GM21723 (cell line): ENCODE measurements at regions not wholly inside any gene's neighbourhood (a gene's known extent, or its start where the extent isn't known, plus 50 kb on each side); places are given as distances from the start of the nearest gene placed in this dataset.
"Not testable (repeated sequence)": the region's sequence is repeated elsewhere in the genome, so short reads cannot be mapped to it uniquely, and the experiment has no call there.

ENCODE experiments used
- ATAC-seq: cut with Tn5 transposase; IDR thresholded peaks from one replicate; pipeline ENCODE4 v1.9.1; 2021; ENCODE audit warnings: mild to moderate bottlenecking, moderate library complexity; ENCODE audit not compliant: unreplicated experiment

DNA sequence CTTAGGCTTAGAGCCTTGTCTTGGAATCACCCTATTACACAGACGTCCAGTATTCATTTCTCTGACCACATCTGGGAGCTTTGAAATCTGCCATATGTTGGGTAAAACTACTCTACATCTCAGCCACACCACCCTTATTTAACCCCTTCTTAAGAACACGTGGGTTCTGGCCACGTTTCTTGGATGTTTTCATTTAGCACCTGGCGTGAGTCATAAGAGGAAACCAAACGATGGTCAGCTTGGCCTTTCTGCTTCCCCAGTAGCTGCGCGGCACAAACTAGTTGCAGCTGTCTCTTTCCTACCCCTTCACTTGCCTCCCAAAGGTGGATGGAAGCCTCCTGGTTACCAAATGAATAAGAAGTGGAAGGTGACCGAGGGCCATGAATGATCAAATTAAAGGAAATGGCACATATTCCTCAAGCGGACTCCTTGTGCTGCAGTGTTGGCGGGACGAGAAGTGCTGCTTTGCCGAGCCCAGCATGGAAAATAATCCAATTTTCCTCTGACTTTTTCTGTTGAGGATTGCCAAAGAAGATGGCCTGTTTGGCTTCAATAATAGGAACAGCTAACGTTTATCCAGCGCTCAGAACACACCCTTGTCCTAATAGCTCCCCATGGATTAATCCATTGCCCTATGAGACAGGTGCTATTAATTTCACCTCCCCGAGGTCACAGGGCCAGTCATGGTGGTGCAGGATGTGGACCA, 154.1 kb downstream of the ZNF664 start:
- peak; percentile 61 for ATAC-seq

DNA sequence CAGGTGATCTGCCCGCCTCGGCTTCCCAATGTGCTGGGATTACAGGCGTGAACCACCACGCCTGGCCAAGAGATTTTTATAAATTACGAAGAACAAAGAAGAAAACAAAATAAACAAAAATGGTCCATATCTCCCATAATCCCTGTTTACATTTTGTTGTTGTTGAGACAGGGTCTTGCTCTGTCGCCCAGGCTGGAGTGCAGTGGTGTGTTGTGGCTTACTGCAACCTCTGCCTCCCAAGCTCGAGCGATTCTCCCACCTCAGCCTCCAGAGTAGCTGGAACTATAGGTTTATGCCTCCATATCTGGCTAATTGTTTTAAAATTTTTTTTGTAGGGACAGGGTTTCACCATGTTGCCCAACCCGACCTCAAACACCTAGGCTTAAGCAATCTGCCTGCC, 156.1 kb downstream of the ZNF664 start:
- ATAC-seq: no peak

DNA sequence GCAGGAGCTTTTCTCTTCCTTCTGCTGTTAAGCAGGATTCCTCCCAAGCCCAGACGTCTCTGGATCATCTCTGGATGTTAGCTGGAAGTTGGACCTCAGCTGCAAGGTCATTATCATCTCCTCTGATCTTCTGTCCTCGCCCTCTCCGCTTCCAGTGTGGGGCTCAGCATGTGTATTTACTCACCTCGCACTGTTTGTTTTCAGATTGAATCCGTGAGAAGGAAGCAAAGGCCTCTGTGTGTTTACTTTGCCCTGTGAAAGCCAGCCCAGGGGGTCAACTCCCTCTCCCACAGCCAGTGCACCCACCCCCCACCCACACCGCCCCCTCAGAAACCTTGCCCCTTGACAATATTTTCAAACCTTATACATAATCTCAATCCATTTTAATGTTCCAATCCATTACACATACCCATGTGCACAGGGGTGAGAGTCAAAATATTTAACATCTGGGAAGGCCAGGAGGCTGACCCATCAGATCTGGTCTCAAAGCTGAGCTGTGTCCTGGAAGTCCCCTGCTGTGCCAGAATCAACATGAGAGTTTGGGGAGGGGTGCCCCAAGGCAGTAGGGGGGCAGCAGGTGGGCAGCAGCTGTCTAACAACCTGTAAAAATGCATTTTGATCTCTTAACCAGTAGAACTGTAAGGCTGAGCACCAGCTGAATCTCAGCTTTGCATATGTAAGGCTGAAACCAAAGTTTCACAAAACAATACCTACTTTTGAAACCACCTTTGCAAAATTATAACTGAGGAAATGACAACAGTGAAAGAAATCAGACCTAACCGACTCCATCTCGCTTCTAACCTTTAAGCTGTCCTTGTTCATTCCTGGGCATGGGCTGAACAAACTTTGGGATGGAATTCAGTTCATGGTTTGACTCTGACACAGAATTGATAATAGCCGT, 157.9 kb downstream of the ZNF664 start:
- peak; percentile 79 for ATAC-seq

DNA sequence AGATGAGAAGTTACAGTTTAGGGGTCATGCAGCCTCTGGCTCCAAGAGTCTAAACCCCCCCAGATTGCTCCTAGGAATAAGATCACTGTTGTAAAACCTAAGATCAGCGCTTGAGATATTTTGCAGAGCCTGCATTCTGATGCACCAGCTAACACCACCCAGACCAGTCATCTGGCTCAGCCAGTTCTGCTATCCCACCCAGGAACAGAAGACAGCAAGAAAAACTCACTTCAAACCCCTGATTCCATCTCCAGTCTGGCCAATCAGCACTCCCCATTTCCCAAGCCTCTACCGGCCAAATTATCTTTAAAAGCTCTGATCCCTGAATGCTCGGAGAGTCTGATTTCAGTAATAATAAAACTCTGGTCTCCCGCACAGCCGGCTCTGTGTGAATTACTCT, 158.6 kb downstream of the ZNF664 start:
- no peak for ATAC-seq

DNA sequence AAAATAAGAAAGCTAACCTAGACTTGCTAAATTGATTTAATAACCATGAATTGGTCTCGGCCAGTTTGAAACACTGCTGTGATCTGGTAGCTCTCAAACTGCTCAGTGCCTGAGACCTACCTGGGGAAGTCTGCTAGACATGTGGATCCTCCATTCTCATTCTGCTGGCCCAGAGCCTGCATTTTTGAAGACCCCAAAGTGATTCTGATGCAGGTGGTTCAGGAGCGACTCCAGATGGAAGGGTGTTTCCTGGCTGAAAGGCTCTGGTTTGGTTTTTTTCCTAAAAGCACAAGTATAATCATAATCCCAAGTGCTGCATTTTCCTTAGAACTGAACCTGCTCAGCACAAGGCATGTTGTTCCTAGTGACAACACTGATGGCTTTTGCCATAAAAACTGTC, 159.5 kb downstream of the ZNF664 start:
- no peak for ATAC-seq

DNA sequence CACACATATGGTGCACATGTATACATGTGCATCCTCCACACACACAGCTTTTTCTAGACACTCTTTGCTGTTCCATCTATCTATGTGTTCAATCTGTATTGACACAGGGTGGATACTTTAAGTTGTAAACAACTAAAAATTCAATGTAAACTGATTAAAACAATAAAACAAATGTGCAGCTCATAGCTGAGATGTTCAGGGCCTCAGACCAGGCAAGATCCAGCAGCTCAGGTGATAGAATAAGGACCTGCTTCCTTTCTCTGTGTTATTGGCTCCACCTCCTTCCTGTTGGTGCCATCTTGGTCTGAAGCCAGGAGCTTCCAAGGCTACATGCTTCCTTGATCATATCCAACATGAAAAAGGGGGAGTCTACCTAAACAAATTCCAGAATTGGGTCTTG, 158.1 kb upstream of the RFLNA start:
- no peak for ATAC-seq

DNA sequence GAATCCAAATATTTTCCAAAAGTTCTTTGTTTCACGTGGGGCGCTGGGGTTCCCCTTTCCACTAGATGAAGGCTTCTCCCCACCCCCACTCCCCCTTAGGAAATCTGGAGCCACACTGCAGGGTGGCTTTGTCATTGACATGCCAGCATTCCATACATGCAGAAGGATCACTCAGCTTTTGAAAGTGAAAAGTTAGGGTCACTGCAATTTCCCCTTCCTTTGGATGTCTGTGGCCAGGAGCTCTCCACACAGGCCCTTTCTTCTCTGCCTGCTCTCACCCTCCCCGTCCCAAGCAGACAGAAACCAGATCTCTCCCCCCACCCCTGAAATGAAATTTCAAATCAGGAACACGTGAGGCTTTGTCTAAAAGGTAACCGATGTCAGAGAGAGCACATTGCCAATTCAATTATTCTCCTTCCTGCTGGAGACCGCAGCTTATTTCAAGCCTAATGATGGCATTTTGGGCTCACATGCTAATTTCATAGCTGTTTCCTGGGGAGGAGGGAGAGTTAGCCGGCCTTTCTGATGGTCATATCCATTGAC, 153.9 kb upstream of the RFLNA start:
- no peak for ATAC-seq

DNA sequence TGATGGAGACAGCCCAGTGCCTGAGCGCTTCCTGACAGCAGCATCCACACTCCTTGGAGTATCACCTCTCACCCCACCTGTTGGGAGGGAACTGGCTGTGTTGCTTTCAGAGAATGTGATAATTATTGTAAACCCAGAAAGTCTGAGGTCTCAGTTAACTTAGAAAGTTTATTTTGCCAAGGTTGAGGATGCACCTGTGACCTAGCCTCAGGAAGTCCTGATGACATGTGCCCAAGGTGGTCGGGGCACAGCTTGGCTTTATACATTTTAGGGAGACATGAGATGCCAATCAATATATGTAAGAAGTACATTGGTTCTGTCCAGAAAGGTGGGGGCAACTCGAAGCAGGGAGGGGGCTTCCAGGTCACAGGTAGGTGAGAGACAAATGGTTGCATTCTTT, 153.3 kb upstream of the RFLNA start:
- ATAC-seq: not testable (repeated sequence)

DNA sequence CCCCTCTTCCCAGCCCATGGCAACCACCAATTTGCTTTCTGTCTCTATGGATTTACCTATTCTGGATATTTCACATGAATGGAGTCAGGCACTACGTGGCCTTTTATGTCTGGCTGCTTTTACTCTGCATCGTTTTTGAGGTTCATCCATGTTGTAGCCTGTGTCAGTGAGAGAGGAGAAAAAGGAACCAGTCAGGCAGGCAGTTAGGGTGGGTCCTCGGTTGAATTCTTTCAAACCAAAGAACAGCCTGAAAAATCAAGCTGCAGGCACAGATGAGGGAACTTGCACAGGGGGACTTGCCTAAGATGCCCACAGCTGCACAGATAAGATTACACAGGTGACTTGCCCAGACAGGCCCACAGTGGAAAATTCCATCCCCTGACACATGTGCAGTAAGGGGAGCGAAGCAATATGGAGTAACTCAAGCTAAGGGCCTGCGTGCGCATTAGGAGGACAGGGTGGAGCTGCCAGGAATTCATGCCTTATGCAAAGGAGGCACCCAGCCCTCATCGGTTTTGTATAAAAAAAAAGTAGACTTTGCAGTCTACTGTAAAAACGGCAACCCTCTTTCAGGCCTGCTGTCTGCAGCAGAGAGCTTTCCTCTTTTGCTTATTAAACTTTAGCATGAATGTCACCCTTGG, 152.4 kb upstream of the RFLNA start:
- no peak for ATAC-seq

DNA sequence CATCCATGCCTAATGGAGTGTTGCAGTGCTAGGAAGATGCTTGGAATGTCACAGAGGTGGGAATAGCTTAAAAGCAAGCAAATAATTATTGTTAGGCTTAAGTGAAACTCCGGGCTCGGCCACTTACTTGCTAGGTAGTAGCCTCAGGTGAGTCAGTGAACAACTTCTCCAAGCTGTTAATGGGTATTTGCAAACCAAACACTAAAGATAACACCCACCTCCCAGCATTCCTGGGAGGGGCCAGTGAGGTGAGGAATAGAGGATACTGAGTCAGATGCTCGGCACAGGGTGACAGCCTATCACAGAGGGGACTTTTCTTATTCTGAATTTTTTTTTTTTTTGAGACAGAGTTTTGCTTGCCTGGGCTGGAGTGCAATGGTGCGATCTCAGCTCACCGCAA, 151.2 kb upstream of the RFLNA start:
- no peak for ATAC-seq

DNA sequence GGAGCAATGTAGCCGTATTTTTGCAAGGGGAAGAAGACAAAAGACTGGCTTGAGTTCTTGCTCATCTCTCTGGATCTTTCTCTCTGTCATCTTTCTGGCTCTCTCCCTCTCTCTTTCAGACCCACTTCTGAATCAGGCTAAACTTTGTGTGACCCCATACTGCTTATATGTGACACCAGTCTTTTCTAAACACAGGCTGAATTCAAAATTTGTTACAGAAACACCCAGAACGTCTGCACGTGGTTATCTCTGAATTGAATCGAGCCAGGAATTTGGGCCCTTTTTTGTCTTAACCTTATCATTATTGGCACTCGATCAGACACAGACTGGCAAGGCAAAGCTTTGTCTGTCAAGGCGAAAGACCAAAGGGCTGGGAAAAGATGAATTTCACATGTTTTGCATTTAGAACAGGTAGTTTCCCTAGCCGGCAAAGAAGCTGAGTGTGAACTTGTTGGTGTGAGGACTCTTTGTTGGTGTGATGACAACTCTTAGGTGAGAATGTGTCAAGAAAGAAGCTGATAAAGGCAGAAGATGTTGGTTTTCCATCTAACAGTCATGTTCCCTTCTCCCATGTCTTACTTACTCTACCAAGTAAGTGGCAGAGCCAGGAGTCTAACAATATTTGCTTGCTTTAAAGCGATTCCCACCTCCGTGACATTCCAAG, 150.2 kb upstream of the RFLNA start:
- ATAC-seq: no peak

DNA sequence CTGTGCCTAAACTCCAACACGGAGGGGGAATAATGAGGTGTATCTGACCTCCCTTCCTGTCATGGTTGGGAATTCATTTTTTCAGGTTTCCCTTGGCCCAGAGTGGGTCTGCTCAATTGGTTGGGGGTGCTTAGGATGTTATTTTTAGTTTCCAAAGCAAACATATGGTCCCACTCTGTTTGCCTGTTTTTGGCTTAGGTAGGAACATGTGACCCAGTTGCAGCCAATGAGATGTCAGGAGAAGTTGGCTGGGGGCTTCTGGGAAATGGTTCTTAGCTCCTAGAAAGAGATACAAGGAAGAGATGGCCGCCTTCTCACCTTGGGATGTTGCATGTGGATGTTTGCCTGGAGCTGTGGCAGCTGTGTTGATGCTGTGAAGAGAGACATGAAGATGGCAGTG, 147.9 kb upstream of the RFLNA start:
- no peak for ATAC-seq

DNA sequence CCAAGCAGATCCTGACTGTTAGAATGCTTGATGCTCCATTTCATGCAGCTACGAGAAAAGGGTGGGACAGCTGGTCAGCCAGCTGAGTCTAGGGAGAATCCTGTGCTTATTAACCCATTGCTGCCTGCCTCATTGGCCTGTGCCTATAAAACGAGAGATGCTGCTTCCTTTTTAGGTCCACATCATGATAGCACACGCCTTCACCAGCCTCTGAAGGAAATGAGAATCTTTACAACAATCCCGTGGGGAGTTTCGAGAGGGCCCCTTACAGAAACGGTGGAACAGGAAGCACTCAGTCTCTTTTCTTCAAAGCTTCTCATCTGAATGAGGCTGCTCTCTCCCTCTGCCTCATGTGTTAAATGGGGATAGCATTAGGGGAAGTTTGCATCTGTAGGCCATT, 147.3 kb upstream of the RFLNA start:
- ATAC-seq: no peak

DNA sequence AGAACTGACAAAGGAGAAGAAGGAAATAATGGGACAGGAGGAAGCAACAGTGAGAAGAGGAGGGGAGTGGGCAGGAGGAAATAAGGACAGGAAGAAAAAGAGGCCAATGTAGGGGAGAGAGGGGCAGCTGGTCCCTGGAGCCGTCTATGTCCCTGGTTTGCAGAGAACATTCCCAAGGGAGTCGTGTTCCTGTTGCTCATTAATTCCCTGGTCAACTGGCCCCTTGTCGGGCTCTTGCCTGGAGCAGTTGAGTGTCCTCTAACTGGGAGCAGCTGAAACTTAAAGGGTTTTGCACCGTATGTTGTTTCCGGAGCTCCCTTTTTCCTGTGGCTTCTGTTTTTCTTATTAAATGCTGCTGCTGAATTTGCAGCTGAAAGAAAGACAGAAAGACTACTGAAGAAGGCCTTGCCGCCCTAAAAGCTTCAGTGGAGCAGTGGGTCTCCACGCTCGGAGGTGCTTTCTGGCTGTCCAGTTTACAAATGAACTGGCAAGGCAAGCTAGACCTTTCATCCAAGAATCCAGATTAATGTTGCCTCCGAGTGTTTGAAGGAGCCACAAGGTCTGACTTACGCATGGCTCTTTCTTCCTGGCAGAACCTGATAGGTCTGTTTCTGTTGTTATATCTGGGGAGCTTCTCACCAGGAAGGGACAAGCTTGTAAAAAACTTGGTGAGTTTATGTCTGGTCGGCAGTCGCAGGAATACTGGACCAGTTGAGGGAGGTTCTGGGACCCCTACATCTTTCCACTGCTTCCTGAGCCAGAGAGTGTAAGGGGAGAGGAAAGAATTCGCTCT, 146.2 kb upstream of the RFLNA start:
- no peak for ATAC-seq

DNA sequence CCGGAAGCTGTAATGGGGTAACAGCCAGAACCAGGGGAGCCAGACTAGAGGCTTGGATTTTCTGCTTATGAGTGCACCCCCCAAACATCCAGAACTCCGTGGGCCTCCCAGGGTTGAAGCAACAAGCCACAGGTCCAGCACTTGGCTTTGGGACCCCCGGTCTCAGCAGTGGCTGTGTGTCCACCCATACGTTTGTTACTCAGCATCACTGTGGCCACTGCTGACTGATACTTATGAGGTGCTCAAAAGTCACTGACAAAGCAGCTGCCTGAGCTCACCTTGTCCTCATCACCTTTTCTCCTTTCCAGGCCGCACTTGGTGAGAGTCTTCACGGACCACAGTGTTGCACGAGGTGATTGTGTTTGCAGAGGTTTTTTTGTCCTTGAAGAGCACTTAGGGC, 145.6 kb upstream of the RFLNA start:
- no peak for ATAC-seq

DNA sequence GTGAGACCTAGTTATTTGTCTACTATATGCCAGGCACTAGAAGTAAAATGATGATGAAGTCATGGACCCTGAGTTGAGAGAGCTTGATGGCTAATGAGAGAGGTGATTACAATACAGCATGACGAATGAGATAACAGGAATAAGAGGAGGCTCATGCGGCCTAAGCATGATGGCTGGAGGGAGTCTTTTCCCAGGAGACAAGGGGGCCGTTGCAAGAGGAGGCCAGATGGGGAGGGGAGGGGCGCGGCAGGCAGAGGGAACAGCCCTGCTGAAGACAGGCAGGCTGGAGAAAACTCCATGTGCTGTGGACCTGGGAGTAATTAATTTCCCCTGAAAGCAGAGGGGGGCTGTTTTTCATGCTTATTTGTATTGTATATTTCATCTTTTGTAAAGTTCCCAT, 144.7 kb upstream of the RFLNA start:
- no peak for ATAC-seq

DNA sequence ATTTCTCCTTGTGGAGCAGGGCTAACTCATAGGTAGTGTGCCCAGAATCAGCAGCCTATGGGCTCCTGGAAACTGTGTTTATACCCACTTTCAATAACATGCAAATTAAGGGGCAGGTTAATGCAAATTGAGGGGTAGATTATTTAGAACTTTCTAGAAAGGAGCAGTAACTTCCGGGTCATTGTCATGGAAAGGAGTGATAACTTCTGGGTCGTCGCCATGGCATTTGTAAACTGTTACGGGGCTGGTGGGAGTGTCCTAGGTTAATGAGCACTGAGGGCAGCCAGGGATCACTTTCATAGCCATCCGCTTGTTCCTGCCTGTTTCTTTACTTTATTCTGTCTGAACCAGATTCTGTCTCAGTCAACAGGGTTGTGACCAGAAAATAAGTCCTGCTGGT, 143.3 kb upstream of the RFLNA start:
- no peak for ATAC-seq

DNA sequence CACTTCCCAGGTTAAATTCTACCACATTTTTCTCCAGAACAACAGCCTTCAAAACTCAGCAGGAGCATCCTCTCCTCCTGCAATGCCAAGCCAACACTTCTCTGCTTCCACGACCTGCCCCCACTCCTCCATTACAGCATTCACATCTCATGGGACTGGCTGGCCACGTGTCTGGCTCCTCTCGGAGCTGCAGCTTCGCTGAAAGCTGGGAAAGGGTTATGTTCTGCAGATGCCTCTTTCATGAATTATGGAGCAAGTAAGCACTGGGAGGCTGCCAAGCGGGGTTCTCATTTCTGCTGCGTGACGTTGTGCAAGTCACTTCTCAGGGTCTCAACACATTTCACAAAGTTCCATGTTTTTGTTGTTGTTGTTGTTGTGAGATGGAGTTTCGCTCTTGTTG, 142.2 kb upstream of the RFLNA start:
- no peak for ATAC-seq

DNA sequence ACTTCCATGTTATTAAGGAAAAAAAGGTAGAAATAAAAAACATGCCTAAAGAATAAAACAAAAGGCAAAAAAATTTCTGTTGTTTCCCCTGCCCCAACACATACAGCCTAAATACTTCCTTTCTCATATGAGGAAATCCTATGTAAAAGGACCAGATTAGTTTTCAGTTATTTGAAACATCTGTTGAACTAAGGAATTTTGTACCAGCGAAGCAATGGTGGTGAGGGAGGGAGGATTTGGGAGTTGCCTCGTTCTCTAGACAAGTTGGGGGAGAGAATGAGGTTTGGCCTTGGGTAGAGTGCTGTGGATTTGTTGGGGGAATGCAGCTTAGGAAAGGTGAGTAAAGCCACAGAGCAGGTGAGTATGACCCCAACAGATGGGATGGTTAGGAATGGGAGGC, 141.5 kb upstream of the RFLNA start:
- no peak for ATAC-seq

DNA sequence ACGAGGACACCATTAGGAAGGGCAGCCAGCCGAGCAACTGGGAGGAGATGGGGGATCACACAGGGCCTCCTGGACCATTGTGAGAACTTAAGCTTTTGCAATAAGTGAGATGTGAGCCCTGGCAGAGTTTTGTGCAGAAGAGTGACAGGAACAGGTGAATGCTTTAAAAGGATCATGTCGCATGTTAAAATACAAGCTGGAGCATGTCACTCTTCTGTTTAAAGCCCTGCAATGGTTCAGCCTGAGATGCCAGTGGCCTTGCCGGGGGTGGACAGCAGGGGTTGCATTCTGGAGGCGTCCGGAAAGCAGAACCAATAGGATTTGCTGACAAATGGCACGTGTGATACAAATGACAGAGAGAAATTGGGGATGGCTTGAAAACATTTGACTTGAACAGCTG, 137.5 kb upstream of the RFLNA start:
- ATAC-seq: no peak
